ENCODE measurements at regions not wholly inside any gene's neighbourhood (a gene's known extent, or its start where the extent isn't known, plus 50 kb on each side); places are given as distances from the start of the nearest gene placed in this dataset.

GRCh38 chr18:78794071-78794430 is 185.6 kb upstream of the SALL3 start:
- TF ChIP-seq CTCF (IDR thresholded peaks at IDR 0.05) (no peak), POLR2A (IDR thresholded peaks at IDR 0.05) (no peak)

Measured in sigmoid colon (tissue), 3 donors.